ENCODE measurements at regions not wholly inside any gene's neighbourhood (a gene's known extent, or its start where the extent isn't known, plus 50 kb on each side); places are given as distances from the start of the nearest gene placed in this dataset.

- DNase-seq (ENCODE audit: extremely low spot score), result no peak
- no peak for TF ChIP-seq CTCF (IDR thresholded peaks at IDR 0.05)
- Histone ChIP-seq H3K4me1 (no peaks in the 10 kb centered on the region), H3K27ac (replicated peaks in 1 of 4) (no peak overlapping the region), H3K27me3 (no peaks in the 10 kb centered on the region), H3K4me3 (no peak overlapping the region), H3K9me3 (no peaks in the 10 kb centered on the region), H3K36me3 (no peaks in the 10 kb centered on the region)
- intact Hi-C loops (cut with DNase I), result no loop called here
- 90% methylated on average over 1 of the region's 1 CpG for WGBS
Measured at GRCh38 chr7:86499986-86500385, 143.7 kb upstream of the GRM3 start.

GRCh38 chr7:86485827-86486226, 157.9 kb upstream of the GRM3 start:
- Histone ChIP-seq H3K27ac (replicated peaks in 1 of 4) (no peak overlapping the region), H3K4me3 (no peak overlapping the region), H3K9me3 (no peaks in the 10 kb centered on the region), H3K36me3 (no peaks in the 10 kb centered on the region), H3K27me3 (no peaks in the 10 kb centered on the region), H3K4me1 (no peaks in the 10 kb centered on the region)
- DNase-seq (ENCODE audit: extremely low spot score), result no peak
- intact Hi-C loops (cut with DNase I), result no loop called here
- 83% methylated on average over 3 of the region's 3 CpGs for WGBS
- no peak for TF ChIP-seq POLR2AphosphoS5 (IDR thresholded peaks at IDR 0.05)
- TF ChIP-seq CTCF (IDR thresholded peaks at IDR 0.05), result no peak
- no peak for TF ChIP-seq POLR2A (IDR thresholded peaks at IDR 0.05; ENCODE audit: low read depth)
- no peak for TF ChIP-seq EP300 (IDR thresholded peaks at IDR 0.05)

GRCh38 chr7:86479144-86479543, 164.6 kb upstream of the GRM3 start:
- Histone ChIP-seq H3K9me3 (no peaks in the 10 kb centered on the region), H3K27me3 (no peaks in the 10 kb centered on the region), H3K36me3 (no peaks in the 10 kb centered on the region), H3K4me1 (no peaks in the 10 kb centered on the region), H3K27ac (replicated peaks in 1 of 4) (no peak overlapping the region), H3K4me3 (no peak overlapping the region)
- no peak for TF ChIP-seq POLR2AphosphoS5 (IDR thresholded peaks at IDR 0.05)
- TF ChIP-seq EP300 (IDR thresholded peaks at IDR 0.05), result no peak
- no peak for TF ChIP-seq CTCF (IDR thresholded peaks at IDR 0.05)
- TF ChIP-seq POLR2A (IDR thresholded peaks at IDR 0.05; ENCODE audit: low read depth), result no peak
- DNase-seq (ENCODE audit: extremely low spot score), result no peak
- intact Hi-C loops (cut with DNase I), result loop anchor here (10.0 kb wide), 1 partner anchor 584 kb away; no protein-coding TSS in a partner anchor
- WGBS, result 70% methylated on average over 2 of the region's 2 CpGs

- WGBS, result 63% methylated on average over 2 of the region's 2 CpGs
- TF ChIP-seq EP300 (IDR thresholded peaks at IDR 0.05) (no peak), CTCF (IDR thresholded peaks at IDR 0.05) (no peak), POLR2A (IDR thresholded peaks at IDR 0.05; ENCODE audit: low read depth) (no peak), POLR2AphosphoS5 (IDR thresholded peaks at IDR 0.05) (no peak)
- Histone ChIP-seq H3K36me3 (no peaks in the 10 kb centered on the region), H3K4me3 (no peak overlapping the region), H3K9me3 (no peaks in the 10 kb centered on the region), H3K27ac (replicated peaks in 1 of 4) (no peak overlapping the region), H3K27me3 (no peaks in the 10 kb centered on the region), H3K4me1 (no peaks in the 10 kb centered on the region)
- intact Hi-C loops (cut with DNase I), result loop anchor here (10.0 kb wide), 1 partner anchor 583 kb away; no protein-coding TSS in a partner anchor
- no peak for DNase-seq (ENCODE audit: extremely low spot score)
Measured at GRCh38 chr7:86477343-86477935, 166.3 kb upstream of the GRM3 start.

- H3K27me3 ChIP-seq, result no peaks in the 10 kb centered on the region
- H3K9me3 ChIP-seq, result no peaks in the 10 kb centered on the region
- TF ChIP-seq CTCF (IDR thresholded peaks at IDR 0.05) (no peak), POLR2A (IDR thresholded peaks at IDR 0.05; ENCODE audit: low read depth) (no peak), POLR2AphosphoS5 (IDR thresholded peaks at IDR 0.05) (no peak), EP300 (IDR thresholded peaks at IDR 0.05) (no peak)
- 56% methylated on average over 1 of the region's 1 CpG for WGBS
- H3K36me3 ChIP-seq, result no peaks in the 10 kb centered on the region
- intact Hi-C loops (cut with DNase I), result loop anchor here (10.0 kb wide), 1 partner anchor 576 kb away; no protein-coding TSS in a partner anchor
- no peak for DNase-seq (ENCODE audit: extremely low spot score)
- H3K4me1 ChIP-seq, result no peaks in the 10 kb centered on the region
- no peak overlapping the region for H3K4me3 ChIP-seq
- no peak overlapping the region for H3K27ac ChIP-seq (replicated peaks in 1 of 4)
Measured at GRCh38 chr7:86470763-86471162, 172.9 kb upstream of the GRM3 start.

Measured in esophagus muscularis mucosa (tissue), 4 donors.